Nephron progenitor cell (in vitro differentiated cells): ENCODE measurements at regions not wholly inside any gene's neighbourhood (a gene's known extent, or its start where the extent isn't known, plus 50 kb on each side); places are given as distances from the start of the nearest gene placed in this dataset.

ENCODE experiments used
- DNase-seq: peaks from one replicate; pipeline ENCODE4 v3.0.0; 2021
- H3K27ac Mint-ChIP-seq: 2 replicates; pipeline ENCODE4 v1.8.0; 2021; ENCODE audit warnings: mild to moderate bottlenecking, moderate library complexity, mixed read lengths
- H3K27me3 Mint-ChIP-seq: 2 replicates; pipeline ENCODE4 v1.8.0; 2021; ENCODE audit warnings: mild to moderate bottlenecking, low read depth, mixed read lengths; ENCODE audit not compliant: poor library complexity
- H3K36me3 Mint-ChIP-seq: 2 replicates; pipeline ENCODE4 v1.8.0; 2021; ENCODE audit warnings: low read depth, mixed read lengths
- H3K4me1 Mint-ChIP-seq: 2 replicates; pipeline ENCODE4 v1.8.0; 2021; ENCODE audit warnings: mixed read lengths
- H3K4me3 Mint-ChIP-seq: 2 replicates; pipeline ENCODE4 v1.8.0; 2021; ENCODE audit warnings: mild to moderate bottlenecking, moderate library complexity, mixed read lengths
- H3K9me3 Mint-ChIP-seq: 2 replicates; pipeline ENCODE4 v1.8.0; 2021; ENCODE audit warnings: mild to moderate bottlenecking, moderate library complexity, mixed read lengths
- TF ChIP-seq, protein P1 (sequence below): fragments of 200-600 bp; sonication (generic); IDR thresholded peaks from 2 replicates; pipeline ENCODE4 v1.5.0; 2021; ENCODE audit warnings: antibody characterized with exemption

DNA sequence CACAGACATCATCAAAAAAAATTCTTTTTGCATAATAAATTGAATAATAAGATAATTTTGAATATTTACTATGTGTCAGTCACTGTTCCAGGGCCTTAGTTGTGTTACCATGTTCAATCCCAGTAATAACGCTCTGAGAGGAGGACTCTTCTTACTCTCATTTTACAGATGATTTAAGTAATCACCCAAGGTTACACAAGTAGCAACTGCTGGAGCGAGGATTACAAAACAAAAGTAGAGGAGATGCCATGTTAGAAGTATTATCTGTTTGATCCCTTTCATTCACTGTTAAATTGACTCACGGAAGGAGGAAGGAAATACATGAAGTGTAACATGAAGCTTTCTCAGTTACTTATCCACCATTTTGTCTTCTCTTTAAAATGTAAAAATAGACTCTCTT is 412.8 kb downstream of the NFIB start:
- no peak overlapping the region for H3K27ac Mint-ChIP-seq
- H3K27me3 Mint-ChIP-seq, result peaks cover 4% of the 10 kb centered on the region
- peaks cover 4% of the 10 kb centered on the region for H3K36me3 Mint-ChIP-seq
- H3K9me3 Mint-ChIP-seq, result peaks cover 8% of the 10 kb centered on the region
- H3K4me1 Mint-ChIP-seq, result peaks cover 26% of the 10 kb centered on the region
- H3K4me3 Mint-ChIP-seq, result no peak overlapping the region
- TF ChIP-seq, protein P1, sequence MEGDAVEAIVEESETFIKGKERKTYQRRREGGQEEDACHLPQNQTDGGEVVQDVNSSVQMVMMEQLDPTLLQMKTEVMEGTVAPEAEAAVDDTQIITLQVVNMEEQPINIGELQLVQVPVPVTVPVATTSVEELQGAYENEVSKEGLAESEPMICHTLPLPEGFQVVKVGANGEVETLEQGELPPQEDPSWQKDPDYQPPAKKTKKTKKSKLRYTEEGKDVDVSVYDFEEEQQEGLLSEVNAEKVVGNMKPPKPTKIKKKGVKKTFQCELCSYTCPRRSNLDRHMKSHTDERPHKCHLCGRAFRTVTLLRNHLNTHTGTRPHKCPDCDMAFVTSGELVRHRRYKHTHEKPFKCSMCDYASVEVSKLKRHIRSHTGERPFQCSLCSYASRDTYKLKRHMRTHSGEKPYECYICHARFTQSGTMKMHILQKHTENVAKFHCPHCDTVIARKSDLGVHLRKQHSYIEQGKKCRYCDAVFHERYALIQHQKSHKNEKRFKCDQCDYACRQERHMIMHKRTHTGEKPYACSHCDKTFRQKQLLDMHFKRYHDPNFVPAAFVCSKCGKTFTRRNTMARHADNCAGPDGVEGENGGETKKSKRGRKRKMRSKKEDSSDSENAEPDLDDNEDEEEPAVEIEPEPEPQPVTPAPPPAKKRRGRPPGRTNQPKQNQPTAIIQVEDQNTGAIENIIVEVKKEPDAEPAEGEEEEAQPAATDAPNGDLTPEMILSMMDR, result no peak
- no peak for DNase-seq

- Mint-ChIP-seq H3K27me3 (peaks cover 4% of the 10 kb centered on the region), H3K27ac (no peak overlapping the region), H3K4me1 (peaks cover 26% of the 10 kb centered on the region), H3K4me3 (no peak overlapping the region), H3K36me3 (no peaks in the 10 kb centered on the region), H3K9me3 (peaks cover under 1% of the 10 kb centered on the region)
- DNase-seq, result no peak
- TF ChIP-seq, protein P1, result no peak
Observed at GRCh38 chr9:13900449-13900848, 413.5 kb downstream of the NFIB start.

DNA sequence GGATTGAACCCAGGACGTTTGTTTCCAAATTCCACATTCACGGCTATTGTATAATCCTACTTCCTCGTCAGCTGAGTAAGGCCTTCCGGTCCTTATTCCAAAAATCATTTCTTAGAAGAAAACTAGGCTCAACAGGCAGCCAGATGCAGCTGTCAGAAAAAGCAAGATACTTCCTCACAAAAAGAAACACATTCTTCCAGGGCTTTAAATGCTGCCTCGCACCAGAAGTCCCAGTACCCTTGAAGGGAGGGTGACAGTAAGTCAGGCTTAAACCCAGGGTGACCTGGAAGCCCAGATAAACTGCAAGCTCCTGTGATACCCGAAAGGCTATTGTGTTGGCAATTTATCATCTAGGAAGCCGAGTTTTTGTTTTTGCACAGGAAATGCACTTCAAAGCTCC is 414.0 kb downstream of the NFIB start:
- Mint-ChIP-seq H3K27me3 (peaks cover 4% of the 10 kb centered on the region), H3K4me3 (no peak overlapping the region), H3K9me3 (no peaks in the 10 kb centered on the region), H3K36me3 (no peaks in the 10 kb centered on the region), H3K27ac (peak overlapping the region; percentile 46), H3K4me1 (peaks cover 26% of the 10 kb centered on the region)
- TF ChIP-seq, protein P1, result no peak
- no peak for DNase-seq

DNA sequence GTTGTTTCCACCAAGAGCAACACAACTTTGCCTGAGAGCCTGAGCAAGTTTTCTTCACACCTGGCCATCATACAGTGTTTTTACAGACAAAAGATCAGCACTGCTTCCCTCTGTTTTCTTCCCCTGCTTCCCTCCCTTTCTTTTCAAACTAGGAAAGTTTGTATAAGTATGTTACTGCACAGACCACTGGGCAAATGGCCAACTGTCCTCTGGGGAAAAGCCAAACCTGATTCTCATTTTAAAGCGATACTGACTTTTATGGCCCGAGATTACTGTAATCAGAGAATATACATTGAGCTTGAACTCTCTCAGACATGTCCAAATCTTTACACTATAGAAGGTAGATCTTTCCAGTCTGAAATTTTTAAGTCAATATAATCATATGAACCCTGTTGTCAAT is 415.0 kb downstream of the NFIB start:
- Mint-ChIP-seq H3K36me3 (no peaks in the 10 kb centered on the region), H3K27ac (no peak overlapping the region), H3K9me3 (no peaks in the 10 kb centered on the region), H3K4me1 (peaks cover 26% of the 10 kb centered on the region), H3K27me3 (peaks cover 4% of the 10 kb centered on the region), H3K4me3 (no peak overlapping the region)
- DNase-seq, result no peak
- TF ChIP-seq, protein P1, result no peak

- Mint-ChIP-seq H3K36me3 (no peaks in the 10 kb centered on the region), H3K27ac (no peak overlapping the region), H3K4me1 (peaks cover 26% of the 10 kb centered on the region), H3K9me3 (no peaks in the 10 kb centered on the region), H3K27me3 (peaks cover under 1% of the 10 kb centered on the region), H3K4me3 (no peak overlapping the region)
- DNase-seq, result no peak
- TF ChIP-seq, protein P1, result no peak
Observed at GRCh38 chr9:13896922-13897835, 416.8 kb downstream of the NFIB start.

DNA sequence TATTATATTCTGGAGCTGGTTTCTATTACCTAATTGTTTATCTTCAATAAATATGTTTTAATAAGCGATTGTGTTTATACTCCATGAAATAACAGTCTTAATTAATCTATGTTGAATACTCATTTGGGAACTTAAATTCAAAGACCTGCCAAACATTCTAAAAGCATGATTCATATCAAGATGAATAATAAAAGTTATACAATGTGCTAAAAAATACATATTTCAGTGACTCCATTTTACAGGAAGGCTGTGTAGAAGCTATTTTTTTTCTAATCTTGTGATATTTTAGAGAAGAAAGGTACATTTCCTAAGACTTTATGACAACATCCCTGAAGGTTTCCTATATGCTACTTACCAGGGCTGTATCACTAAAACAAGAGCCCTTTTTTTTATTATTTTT is 417.9 kb downstream of the NFIB start:
- Mint-ChIP-seq H3K27me3 (no peaks in the 10 kb centered on the region), H3K4me1 (peaks cover 19% of the 10 kb centered on the region), H3K27ac (no peak overlapping the region), H3K9me3 (peaks cover 8% of the 10 kb centered on the region), H3K36me3 (no peaks in the 10 kb centered on the region), H3K4me3 (no peak overlapping the region)
- TF ChIP-seq, protein P1, result no peak
- no peak for DNase-seq
